Panc1 (cell line): ENCODE measurements at regions not wholly inside any gene's neighbourhood (a gene's known extent, or its start where the extent isn't known, plus 50 kb on each side); places are given as distances from the start of the nearest gene placed in this dataset.

ENCODE experiments used
- ATAC-seq: fragments of 200-7000 bp; cut with Tn5 transposase; 2 replicates; pipeline ENCODE4 v1.9.1; 2020; ENCODE audit warnings: mild to moderate bottlenecking, moderate library complexity
- BruUV-seq: library from RNA; stranded (reverse); fragments of 400-500 nt; replicated peaks from 2 replicates; lab custom pipeline; 2021; lab: Mats Ljungman, UMichigan
- CTCF ChIA-PET: fragments of 300-600 bp; sonication (Branson Sonifier 250); formaldehyde crosslinking; loops from one replicate; lab custom pipeline; 2022; ENCODE audit warnings: antibody characterized with exemption; lab: Charles Lee
- POLR2A ChIA-PET: fragments of 300-600 bp; sonication (Branson Sonifier 250); formaldehyde crosslinking; loops from one replicate; lab custom pipeline; 2022; ENCODE audit warnings: antibody characterized with exemption; lab: Charles Lee
- DNase-seq: peaks from one replicate; pipeline ENCODE4 v3.0.0-alpha.2; 2010; ENCODE audit warnings: low read depth, low spot score
- H3K27ac ChIP-seq: 2 replicates; pipeline ENCODE4 v1.5.1; 2011; ENCODE audit warnings: mild to moderate bottlenecking, low read length, inconsistent platforms
- H3K27me3 ChIP-seq: fragments of 200-500 bp; sonication (Bioruptor generic); 2 replicates; pipeline ENCODE4 v1.6.0; 2014; ENCODE audit warnings: low read length, inconsistent platforms; ENCODE audit not compliant: control insufficient read depth, insufficient read depth
- H3K36me3 ChIP-seq: fragments of 200-500 bp; sonication (Bioruptor generic); 2 replicates; pipeline ENCODE4 v1.5.1; 2014; ENCODE audit warnings: inconsistent platforms, mild to moderate bottlenecking, low read length, moderate library complexity; ENCODE audit not compliant: control insufficient read depth, insufficient read depth
- H3K4me1 ChIP-seq: 2 replicates; pipeline ENCODE4 v1.5.1; 2011; ENCODE audit warnings: inconsistent platforms, mild to moderate bottlenecking, low read length, moderate library complexity; ENCODE audit not compliant: control insufficient read depth, insufficient read depth
- H3K4me3 ChIP-seq, 2 experiments: 2 replicates each; pipeline ENCODE4 v1.5.1; 2011 to 2012; ENCODE audit warnings: low read depth in 2 of 2, low read length in 2 of 2, mild to moderate bottlenecking in 2 of 2, inconsistent platforms in 1 of 2, moderate library complexity in 1 of 2
- H3K9me3 ChIP-seq: fragments of 200-500 bp; sonication (Bioruptor generic); 2 replicates; pipeline ENCODE4 v1.5.1; 2014; ENCODE audit warnings: low read depth, mild to moderate bottlenecking, inconsistent platforms, low read length, moderate library complexity; ENCODE audit not compliant: control insufficient read depth, insufficient read depth
- POLR2AphosphoS5 ChIP-seq: IDR thresholded peaks from 2 replicates; pipeline ENCODE4 v1.6.1; 2012; ENCODE audit warnings: mild to moderate bottlenecking, low read depth, low read length, moderate library complexity
- SIN3A ChIP-seq: IDR thresholded peaks from 2 replicates; pipeline ENCODE4 v1.6.1; 2012; ENCODE audit warnings: low read depth, mild to moderate bottlenecking, low read length, moderate library complexity, borderline replicate concordance; ENCODE audit not compliant: insufficient read depth
- TCF7L2 ChIP-seq: IDR thresholded peaks from 2 replicates; pipeline ENCODE4 v1.6.1; 2011; ENCODE audit warnings: mild to moderate bottlenecking, low read depth, low read length, inconsistent platforms
- in situ Hi-C: cut with HindIII; loops from 2 replicates; pipeline ENCODE4 v1.10.0; 2016; ENCODE audit warnings: low sequenced_read_pairs, low pct_unique_long_range_greater_than_20kb
- intact Hi-C: fragments of 100-400 bp; cut with micrococcal nuclease; formaldehyde crosslinking; loops from one replicate; pipeline ENCODE4 v1.10.0; 2022; ENCODE audit not compliant: unreplicated experiment
- TF ChIP-seq, protein P1 (sequence below), 2 experiments: IDR thresholded peaks; 2 replicates each; pipeline ENCODE4 v1.6.1; 2011 to 2012; ENCODE audit warnings: low read depth in 2 of 2, control low read depth in 1 of 2, low read length in 1 of 2, mild to moderate bottlenecking in 1 of 2, moderate library complexity in 1 of 2; ENCODE audit not compliant: insufficient read depth in 1 of 2
- TF ChIP-seq, protein P2 (sequence below): fragments of 450-650 bp; IDR thresholded peaks from 2 replicates; pipeline ENCODE4 v1.5.1; 2017; ENCODE audit warnings: mild to moderate bottlenecking

DNA sequence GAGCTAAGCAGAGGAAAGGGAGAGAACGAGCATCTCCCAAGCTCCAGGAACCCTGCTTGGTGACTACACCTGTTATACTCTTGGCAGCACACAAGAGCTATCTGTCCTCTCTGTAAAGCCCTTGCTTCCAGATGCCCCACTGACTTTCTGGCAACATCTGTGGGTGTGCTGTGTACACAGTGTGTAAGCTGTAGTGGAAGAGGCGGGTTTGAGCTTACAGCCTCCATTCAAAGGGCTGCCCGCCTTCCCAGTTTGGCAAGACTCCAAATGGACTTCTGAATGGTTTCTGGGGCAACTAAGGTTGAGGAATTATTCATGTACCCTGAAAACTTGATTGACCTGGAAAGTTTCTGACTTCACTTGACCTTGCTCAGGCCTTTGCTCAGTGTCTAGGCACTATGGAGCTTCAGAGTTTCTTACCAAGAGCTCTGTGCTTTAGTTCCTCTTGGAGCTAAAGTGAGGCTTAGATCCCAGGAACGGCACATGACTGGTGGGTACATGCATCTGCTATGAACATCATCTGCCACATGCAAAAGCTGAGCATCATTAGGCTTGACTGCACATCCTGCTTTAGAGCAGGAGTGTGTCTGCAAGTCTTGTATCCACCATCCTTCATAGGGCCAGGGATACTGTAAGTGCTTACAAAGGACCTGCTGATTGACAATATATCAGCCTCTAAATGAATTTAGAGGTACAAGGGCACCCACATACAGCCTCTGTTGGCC, 290.9 kb upstream of the SIX2 start:
- BruUV-seq, result no TSS peak
- in situ Hi-C loops, result no loop called here

DNA sequence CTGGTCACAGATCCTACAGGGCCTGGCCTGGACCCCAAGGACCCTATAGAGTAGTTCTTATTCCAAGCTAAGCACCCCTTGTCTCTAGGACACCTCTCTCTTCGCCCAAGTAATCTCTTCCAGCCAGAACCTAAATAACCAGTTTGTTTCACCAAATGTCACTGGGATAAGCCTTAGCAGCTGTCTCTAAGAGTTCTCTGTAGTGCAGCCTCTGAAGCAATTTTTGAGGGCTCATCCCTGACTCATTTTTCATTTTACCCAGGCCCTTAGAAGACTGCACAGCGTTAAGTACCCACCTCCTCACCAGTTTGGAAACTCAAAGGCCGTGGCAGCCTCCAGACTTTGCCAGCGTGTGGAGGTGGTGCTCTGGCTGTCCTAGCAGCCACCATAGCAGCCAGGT, 290.1 kb upstream of the SIX2 start:
- Histone ChIP-seq H3K27me3 (peaks cover 12% of the 10 kb centered on the region), H3K4me1 (no peaks in the 10 kb centered on the region), H3K36me3 (no peaks in the 10 kb centered on the region), H3K9me3 (no peaks in the 10 kb centered on the region), H3K4me3 (no peak overlapping the region), H3K27ac (no peak overlapping the region)
- ATAC-seq, result no peak
- TF ChIP-seq, protein P1, sequence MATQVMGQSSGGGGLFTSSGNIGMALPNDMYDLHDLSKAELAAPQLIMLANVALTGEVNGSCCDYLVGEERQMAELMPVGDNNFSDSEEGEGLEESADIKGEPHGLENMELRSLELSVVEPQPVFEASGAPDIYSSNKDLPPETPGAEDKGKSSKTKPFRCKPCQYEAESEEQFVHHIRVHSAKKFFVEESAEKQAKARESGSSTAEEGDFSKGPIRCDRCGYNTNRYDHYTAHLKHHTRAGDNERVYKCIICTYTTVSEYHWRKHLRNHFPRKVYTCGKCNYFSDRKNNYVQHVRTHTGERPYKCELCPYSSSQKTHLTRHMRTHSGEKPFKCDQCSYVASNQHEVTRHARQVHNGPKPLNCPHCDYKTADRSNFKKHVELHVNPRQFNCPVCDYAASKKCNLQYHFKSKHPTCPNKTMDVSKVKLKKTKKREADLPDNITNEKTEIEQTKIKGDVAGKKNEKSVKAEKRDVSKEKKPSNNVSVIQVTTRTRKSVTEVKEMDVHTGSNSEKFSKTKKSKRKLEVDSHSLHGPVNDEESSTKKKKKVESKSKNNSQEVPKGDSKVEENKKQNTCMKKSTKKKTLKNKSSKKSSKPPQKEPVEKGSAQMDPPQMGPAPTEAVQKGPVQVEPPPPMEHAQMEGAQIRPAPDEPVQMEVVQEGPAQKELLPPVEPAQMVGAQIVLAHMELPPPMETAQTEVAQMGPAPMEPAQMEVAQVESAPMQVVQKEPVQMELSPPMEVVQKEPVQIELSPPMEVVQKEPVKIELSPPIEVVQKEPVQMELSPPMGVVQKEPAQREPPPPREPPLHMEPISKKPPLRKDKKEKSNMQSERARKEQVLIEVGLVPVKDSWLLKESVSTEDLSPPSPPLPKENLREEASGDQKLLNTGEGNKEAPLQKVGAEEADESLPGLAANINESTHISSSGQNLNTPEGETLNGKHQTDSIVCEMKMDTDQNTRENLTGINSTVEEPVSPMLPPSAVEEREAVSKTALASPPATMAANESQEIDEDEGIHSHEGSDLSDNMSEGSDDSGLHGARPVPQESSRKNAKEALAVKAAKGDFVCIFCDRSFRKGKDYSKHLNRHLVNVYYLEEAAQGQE (IDR thresholded peaks at IDR 0.05; ENCODE audit: insufficient read depth in 1 of 2, low read depth in 2 of 2, low read length in 1 of 2), result no peak
- TF ChIP-seq SIN3A (no peak), TCF7L2 (no peak), POLR2AphosphoS5 (no peak)
- TF ChIP-seq, protein P2, sequence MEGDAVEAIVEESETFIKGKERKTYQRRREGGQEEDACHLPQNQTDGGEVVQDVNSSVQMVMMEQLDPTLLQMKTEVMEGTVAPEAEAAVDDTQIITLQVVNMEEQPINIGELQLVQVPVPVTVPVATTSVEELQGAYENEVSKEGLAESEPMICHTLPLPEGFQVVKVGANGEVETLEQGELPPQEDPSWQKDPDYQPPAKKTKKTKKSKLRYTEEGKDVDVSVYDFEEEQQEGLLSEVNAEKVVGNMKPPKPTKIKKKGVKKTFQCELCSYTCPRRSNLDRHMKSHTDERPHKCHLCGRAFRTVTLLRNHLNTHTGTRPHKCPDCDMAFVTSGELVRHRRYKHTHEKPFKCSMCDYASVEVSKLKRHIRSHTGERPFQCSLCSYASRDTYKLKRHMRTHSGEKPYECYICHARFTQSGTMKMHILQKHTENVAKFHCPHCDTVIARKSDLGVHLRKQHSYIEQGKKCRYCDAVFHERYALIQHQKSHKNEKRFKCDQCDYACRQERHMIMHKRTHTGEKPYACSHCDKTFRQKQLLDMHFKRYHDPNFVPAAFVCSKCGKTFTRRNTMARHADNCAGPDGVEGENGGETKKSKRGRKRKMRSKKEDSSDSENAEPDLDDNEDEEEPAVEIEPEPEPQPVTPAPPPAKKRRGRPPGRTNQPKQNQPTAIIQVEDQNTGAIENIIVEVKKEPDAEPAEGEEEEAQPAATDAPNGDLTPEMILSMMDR, result no peak
- ChIA-PET CTCF (no interaction called here), POLR2A (no interaction called here)
- BruUV-seq, result no TSS peak
- no peak for DNase-seq
- intact Hi-C loops (no loop called here), in situ Hi-C loops (no loop called here)

More for the DNA sequence above, 290.9 kb upstream of the SIX2 start:
- TF ChIP-seq, protein P2, result no peak
- TF ChIP-seq POLR2AphosphoS5, result no peak
- TF ChIP-seq TCF7L2, result no peak
- no peak for TF ChIP-seq SIN3A
- TF ChIP-seq, protein P1 (IDR thresholded peaks at IDR 0.05; ENCODE audit: insufficient read depth in 1 of 2, low read depth in 2 of 2, low read length in 1 of 2), result no peak
- H3K36me3 ChIP-seq, result no peaks in the 10 kb centered on the region
- intact Hi-C loops, result no loop called here
- no peak overlapping the region for H3K4me3 ChIP-seq
- CTCF ChIA-PET, result no interaction called here
- ATAC-seq (no peak), DNase-seq (no peak)
- no peaks in the 10 kb centered on the region for H3K4me1 ChIP-seq
- no peak overlapping the region for H3K27ac ChIP-seq
- POLR2A ChIA-PET, result no interaction called here
- H3K27me3 ChIP-seq, result peaks cover 14% of the 10 kb centered on the region
- no peaks in the 10 kb centered on the region for H3K9me3 ChIP-seq
